ENCODE measurements at regions not wholly inside any gene's neighbourhood (a gene's known extent, or its start where the extent isn't known, plus 50 kb on each side); places are given as distances from the start of the nearest gene placed in this dataset.

DNA sequence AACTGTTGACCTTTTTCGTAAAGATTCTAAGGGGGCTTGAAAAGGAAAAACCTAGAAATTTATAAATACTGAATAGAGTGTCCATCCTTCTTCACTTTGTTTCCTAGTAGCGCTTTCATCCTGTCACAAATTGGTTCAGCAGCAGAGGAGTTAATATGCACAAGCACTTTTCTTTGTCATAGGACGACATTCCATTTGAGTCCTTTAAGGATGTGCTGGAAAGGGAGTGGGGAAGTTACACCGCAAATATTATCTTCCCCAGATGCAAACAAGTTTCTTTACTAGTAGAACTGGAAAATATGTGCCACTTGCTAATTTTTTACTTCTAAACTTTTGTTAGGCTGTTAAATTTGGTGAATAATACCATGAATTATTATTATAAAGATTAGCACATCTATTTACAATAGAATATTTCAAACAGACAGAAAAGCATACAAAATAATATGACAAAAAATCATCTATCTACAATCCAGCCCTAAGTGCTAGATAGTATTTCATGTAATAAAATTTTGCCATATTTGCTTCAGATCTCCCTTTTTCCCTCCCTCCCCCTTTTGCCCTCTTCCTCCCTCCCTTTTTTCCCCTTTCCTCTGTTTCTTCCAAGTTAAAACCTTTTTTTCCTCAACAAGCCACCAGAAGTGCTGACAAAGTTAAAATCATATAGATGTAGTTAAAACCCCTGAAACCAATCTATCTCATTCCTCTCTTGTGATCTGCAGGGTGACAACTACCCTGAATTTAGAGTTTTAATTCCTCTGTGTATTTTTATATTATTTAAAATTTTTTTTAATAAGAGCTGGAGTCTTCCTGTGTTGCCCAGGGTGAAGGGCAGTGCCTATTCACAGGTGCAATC lies 50.5 kb upstream of the MAP4K3 start:
- H3K4me3 ChIP-seq (ENCODE audit: low read depth, low read length) = no peak overlapping the region
- TF ChIP-seq, protein P1, sequence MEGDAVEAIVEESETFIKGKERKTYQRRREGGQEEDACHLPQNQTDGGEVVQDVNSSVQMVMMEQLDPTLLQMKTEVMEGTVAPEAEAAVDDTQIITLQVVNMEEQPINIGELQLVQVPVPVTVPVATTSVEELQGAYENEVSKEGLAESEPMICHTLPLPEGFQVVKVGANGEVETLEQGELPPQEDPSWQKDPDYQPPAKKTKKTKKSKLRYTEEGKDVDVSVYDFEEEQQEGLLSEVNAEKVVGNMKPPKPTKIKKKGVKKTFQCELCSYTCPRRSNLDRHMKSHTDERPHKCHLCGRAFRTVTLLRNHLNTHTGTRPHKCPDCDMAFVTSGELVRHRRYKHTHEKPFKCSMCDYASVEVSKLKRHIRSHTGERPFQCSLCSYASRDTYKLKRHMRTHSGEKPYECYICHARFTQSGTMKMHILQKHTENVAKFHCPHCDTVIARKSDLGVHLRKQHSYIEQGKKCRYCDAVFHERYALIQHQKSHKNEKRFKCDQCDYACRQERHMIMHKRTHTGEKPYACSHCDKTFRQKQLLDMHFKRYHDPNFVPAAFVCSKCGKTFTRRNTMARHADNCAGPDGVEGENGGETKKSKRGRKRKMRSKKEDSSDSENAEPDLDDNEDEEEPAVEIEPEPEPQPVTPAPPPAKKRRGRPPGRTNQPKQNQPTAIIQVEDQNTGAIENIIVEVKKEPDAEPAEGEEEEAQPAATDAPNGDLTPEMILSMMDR (IDR thresholded peaks at IDR 0.05; ENCODE audit: borderline replicate concordance, insufficient read depth, low read depth, low read length) = no peak

DNA sequence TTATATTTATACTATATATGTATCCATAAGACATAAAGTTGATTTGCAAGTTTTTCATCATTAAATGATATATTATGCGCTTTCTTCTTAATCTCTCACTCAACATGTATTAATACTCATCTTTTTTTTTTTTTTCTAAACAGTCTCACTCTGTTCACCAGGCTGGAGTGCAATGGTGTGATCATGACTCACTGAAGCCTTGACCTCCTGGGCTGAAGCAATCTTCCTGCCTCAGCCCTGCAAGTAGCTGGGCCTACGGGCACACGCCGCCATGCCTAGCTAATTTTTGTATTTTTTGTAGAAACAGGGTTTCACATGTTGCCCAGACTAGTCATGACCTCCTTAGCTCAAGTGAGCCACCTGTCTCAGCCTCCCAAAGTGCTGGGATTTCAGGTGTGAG lies 51.4 kb upstream of the MAP4K3 start:
- no peak overlapping the region for H3K4me3 ChIP-seq (ENCODE audit: low read depth, low read length)
- TF ChIP-seq, protein P1 (IDR thresholded peaks at IDR 0.05; ENCODE audit: borderline replicate concordance, insufficient read depth, low read depth, low read length) = no peak

DNA sequence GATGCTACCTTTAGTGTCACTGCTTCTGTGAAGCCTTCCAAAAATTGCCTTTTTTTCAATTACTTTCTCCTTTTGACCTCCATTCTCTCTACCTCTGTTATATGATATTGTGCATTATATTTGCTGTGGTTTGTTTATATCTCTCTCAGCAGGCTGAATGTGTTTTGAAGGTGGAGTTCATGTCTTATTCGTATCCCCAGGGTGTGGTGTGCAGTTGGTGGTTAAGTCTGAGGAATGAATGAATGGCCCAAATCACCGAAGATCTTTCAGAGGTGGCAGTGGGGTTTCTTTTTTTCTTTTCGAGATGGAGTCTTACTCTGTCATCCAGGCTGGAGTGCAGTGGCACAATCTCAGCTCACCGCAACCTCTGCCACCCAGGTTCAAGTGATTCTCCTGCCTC lies 53.5 kb upstream of the MAP4K3 start:
- H3K4me3 ChIP-seq (ENCODE audit: low read depth, low read length) = no peak overlapping the region
- TF ChIP-seq, protein P1 (IDR thresholded peaks at IDR 0.05; ENCODE audit: borderline replicate concordance, insufficient read depth, low read depth, low read length) = no peak

DNA sequence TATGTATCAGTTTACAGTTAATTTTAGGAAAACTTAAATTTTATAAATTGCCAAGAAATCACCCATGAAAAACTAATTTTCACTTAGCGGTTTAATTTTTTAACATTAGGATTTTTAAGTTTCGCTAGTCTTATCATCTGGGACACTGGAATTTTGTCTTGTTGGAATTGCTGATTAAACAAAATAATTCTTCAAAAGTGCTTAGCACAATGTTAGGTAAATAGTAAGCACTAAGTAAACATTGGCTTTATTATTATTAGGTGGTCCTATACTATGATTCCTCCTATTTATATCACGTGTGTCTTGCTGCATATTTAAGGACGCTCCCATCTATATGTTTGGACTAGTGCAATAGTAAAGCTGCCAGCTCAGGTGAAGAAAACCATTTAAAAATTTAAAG lies 54.6 kb upstream of the MAP4K3 start:
- TF ChIP-seq, protein P1 (IDR thresholded peaks at IDR 0.05; ENCODE audit: borderline replicate concordance, insufficient read depth, low read depth, low read length) = no peak
- no peak overlapping the region for H3K4me3 ChIP-seq (ENCODE audit: low read depth, low read length)

DNA sequence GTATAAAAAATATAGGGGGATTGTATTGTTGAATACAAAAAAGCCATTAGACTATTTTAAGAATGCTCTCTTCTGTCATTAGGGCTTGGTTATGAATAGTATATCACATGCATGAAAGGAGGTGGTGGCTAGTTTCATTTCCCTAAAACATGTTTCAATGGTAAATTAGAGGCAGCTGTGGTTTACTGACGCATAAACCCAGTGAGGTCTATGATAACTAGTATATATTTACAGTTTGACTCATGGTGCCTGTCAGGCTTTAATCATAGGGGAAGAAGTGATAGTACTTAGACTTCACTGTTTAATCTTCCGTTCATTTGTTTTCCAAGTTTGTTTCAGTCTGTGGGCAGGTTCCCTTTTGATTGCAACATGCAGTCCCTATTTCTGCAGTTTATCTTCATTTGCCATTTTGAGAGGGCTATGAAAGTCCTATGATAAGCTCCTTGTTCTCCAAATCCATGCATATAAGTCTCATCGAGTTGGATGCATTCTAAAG lies 55.1 kb upstream of the MAP4K3 start:
- no peak overlapping the region for H3K4me3 ChIP-seq (ENCODE audit: low read depth, low read length)
- TF ChIP-seq, protein P1 (IDR thresholded peaks at IDR 0.05; ENCODE audit: borderline replicate concordance, insufficient read depth, low read depth, low read length) = no peak

DNA sequence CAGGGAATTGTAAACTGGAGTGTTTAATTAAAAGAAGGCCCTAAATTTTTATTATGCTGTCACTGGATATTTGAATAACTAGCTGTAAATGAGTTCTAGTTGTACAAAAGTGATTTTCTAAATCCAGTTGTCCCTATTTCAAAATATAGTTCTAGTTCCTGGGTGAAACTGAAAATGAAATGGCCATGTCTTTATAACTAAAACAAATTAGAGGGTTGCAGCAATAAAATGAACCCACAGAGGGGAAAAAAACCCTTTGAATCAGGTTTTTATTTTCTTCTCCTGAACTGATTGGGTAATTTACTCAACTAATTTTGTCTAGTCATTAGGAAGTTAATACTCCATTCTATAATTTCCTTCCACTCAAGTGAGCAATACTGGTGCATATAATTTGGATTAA lies 55.6 kb upstream of the MAP4K3 start:
- H3K4me3 ChIP-seq (ENCODE audit: low read depth, low read length) = no peak overlapping the region
- TF ChIP-seq, protein P1 (IDR thresholded peaks at IDR 0.05; ENCODE audit: borderline replicate concordance, insufficient read depth, low read depth, low read length) = no peak

DNA sequence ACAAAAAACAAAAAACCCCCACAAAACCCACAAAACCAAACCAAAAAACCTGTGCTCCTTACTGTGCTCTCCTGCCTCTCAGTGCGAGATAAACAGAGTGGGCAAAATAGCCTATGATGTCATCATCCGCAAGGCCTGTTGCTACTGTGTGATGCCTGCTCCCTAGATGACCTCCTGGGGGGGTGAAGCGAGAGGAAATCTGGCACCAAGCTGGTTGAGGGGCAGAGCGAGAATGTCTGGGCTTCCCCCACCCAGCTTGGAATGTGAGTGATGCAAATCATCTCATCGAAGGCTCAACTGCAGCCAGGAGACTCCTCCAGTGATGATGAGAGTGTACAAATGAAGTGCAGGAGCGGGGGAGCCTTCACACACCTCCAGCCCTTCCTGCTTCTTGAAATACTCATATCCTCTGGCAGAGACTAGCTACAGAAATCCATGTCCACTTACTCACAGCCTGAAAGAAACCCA lies 57.7 kb upstream of the MAP4K3 start:
- no peak overlapping the region for H3K4me3 ChIP-seq (ENCODE audit: low read depth, low read length)
- TF ChIP-seq, protein P1 (IDR thresholded peaks at IDR 0.05; ENCODE audit: borderline replicate concordance, insufficient read depth, low read depth, low read length) = no peak
